ENCODE measurements at regions not wholly inside any gene's neighbourhood (a gene's known extent, or its start where the extent isn't known, plus 50 kb on each side); places are given as distances from the start of the nearest gene placed in this dataset.

- DNase-seq (ENCODE audit: low read depth, low spot score), result no peak
Observed at GRCh38 chr18:78918707-78919106, 60.9 kb upstream of the SALL3 start.

GRCh38 chr18:78919956-78920355, 59.7 kb upstream of the SALL3 start:
- DNase-seq (ENCODE audit: low read depth, low spot score), result no peak

- DNase-seq (ENCODE audit: low read depth, low spot score), result no peak
Observed at GRCh38 chr18:78920456-78921138, 59.0 kb upstream of the SALL3 start.

GRCh38 chr18:78922856-78923255, 56.8 kb upstream of the SALL3 start:
- no peak for DNase-seq (ENCODE audit: low read depth, low spot score)

- no peak for DNase-seq (ENCODE audit: low read depth, low spot score)
Observed at GRCh38 chr18:78924301-78924700, 55.3 kb upstream of the SALL3 start.

GRCh38 chr18:78924786-78925540, 54.7 kb upstream of the SALL3 start:
- DNase-seq (ENCODE audit: low read depth, low spot score), result no peak

GRCh38 chr18:78925557-78926242, 53.9 kb upstream of the SALL3 start:
- DNase-seq (ENCODE audit: low read depth, low spot score), result no peak

GRCh38 chr18:78926243-78926615, 53.4 kb upstream of the SALL3 start:
- no peak for DNase-seq (ENCODE audit: low read depth, low spot score)

GRCh38 chr18:78927156-78927555, 52.5 kb upstream of the SALL3 start:
- DNase-seq (ENCODE audit: low read depth, low spot score), result no peak

GRCh38 chr18:78927616-78928015, 52.0 kb upstream of the SALL3 start:
- no peak for DNase-seq (ENCODE audit: low read depth, low spot score)

GRCh38 chr18:78928076-78928475, 51.5 kb upstream of the SALL3 start:
- no peak for DNase-seq (ENCODE audit: low read depth, low spot score)

GRCh38 chr18:78929516-78929915, 50.1 kb upstream of the SALL3 start:
- DNase-seq (ENCODE audit: low read depth, low spot score), result no peak

All from ELF-1 (cell line).